MM.1S (cell line): ENCODE measurements at regions not wholly inside any gene's neighbourhood (a gene's known extent, or its start where the extent isn't known, plus 50 kb on each side); places are given as distances from the start of the nearest gene placed in this dataset.

Experiments used
- DNase-seq: peaks from one replicate; pipeline ENCODE4 v3.0.0-alpha.2; 2015
- H2AFZ ChIP-seq: fragments of 300-600 bp; sonication (generic); 2 replicates; pipeline ENCODE4 v1.6.0; 2016; ENCODE audit warnings: antibody characterized with exemption, low read length
- H3F3A ChIP-seq: fragments of 300-600 bp; sonication (generic); 2 replicates; pipeline ENCODE4 v1.6.1; 2016; ENCODE audit warnings: mild to moderate bottlenecking, antibody characterized with exemption, low read length, moderate library complexity, mixed read lengths; ENCODE audit not compliant: insufficient read depth
- H3K27ac ChIP-seq: fragments of 300-600 bp; sonication (generic); 2 replicates; pipeline ENCODE4 v1.5.1; 2016; ENCODE audit warnings: mild to moderate bottlenecking, low read length
- H3K27me3 ChIP-seq: fragments of 300-600 bp; sonication (generic); replicated peaks from 2 replicates; pipeline ENCODE4 v1.6.0; 2016; ENCODE audit warnings: low read length; ENCODE audit not compliant: insufficient read depth
- H3K36me3 ChIP-seq: fragments of 300-600 bp; sonication (generic); replicated peaks from 2 replicates; pipeline ENCODE4 v1.6.1; 2016; ENCODE audit warnings: mild to moderate bottlenecking, low read length, mixed read lengths; ENCODE audit not compliant: insufficient read depth
- H3K4me1 ChIP-seq: fragments of 300-600 bp; sonication (generic); 2 replicates; pipeline ENCODE4 v1.6.1; 2016; ENCODE audit warnings: low read length, mixed read lengths
- H3K4me2 ChIP-seq: fragments of 300-600 bp; sonication (generic); 2 replicates; pipeline ENCODE4 v1.6.0; 2016; ENCODE audit warnings: low read depth, low read length
- H3K4me3 ChIP-seq: fragments of 300-600 bp; sonication (generic); 2 replicates; pipeline ENCODE4 v1.5.1; 2016; ENCODE audit warnings: low read length, mixed read lengths
- H3K79me2 ChIP-seq: fragments of 300-600 bp; sonication (generic); 2 replicates; pipeline ENCODE4 v1.6.1; 2016; ENCODE audit warnings: mixed run types, low read length, mixed read lengths
- H3K9ac ChIP-seq: fragments of 300-600 bp; sonication (generic); 2 replicates; pipeline ENCODE4 v1.6.1; 2016; ENCODE audit warnings: low read length, mixed read lengths
- H3K9me2 ChIP-seq: fragments of 300-600 bp; sonication (generic); replicated peaks from 2 replicates; pipeline ENCODE4 v1.6.1; 2016; ENCODE audit warnings: mild to moderate bottlenecking, low read length, mixed read lengths; ENCODE audit not compliant: insufficient read depth
- H3K9me3 ChIP-seq: fragments of 300-600 bp; sonication (generic); replicated peaks from 2 replicates; pipeline ENCODE4 v1.6.1; 2016; ENCODE audit warnings: mild to moderate bottlenecking, low read length, mixed read lengths; ENCODE audit not compliant: insufficient read depth
- H4K20me1 ChIP-seq: fragments of 300-600 bp; sonication (generic); 2 replicates; pipeline ENCODE4 v1.6.1; 2016; ENCODE audit warnings: mild to moderate bottlenecking, low read length, moderate library complexity, mixed read lengths; ENCODE audit not compliant: insufficient read depth
- EZH2 ChIP-seq: fragments of 300-600 bp; sonication (generic); optimal IDR thresholded peaks from 2 replicates; pipeline ENCODE3; 2017; ENCODE audit warnings: low read depth, mild to moderate bottlenecking, antibody characterized with exemption, low read length, mixed read lengths
- EZH2phosphoT487 ChIP-seq: fragments of 300-600 bp; sonication (generic); IDR thresholded peaks from 2 replicates; pipeline ENCODE4 v1.6.1; 2018; ENCODE audit warnings: antibody characterized with exemption, low read length
- TF ChIP-seq, protein P1 (sequence below): fragments of 300-600 bp; sonication (generic); IDR thresholded peaks from 2 replicates; pipeline ENCODE4 v1.5.1; 2016; ENCODE audit warnings: antibody characterized with exemption, low read length, mixed read lengths

DNA sequence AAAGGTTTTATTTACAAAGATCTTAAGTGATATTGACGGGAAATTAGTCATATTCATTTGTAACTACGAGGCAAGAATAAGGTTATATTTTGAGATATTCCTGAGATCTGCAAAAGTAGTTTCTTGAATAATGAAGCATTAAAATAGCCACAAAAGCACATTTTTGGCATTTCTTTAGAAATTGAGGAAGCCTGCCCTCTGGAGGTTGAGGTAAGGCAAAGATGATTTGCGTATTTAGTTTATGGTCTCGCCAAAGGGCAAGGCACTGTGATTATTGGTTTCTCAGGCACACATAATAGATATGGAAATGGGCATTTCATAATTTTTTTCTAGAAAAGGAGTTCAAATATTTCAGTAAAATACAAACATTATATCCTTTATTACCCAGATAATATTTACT lies 143.7 kb upstream of the RPRM start:
- H4K20me1 ChIP-seq = no peaks in the 10 kb centered on the region
- H2AFZ ChIP-seq = no peak overlapping the region
- H3K36me3 ChIP-seq = no peaks in the 10 kb centered on the region
- H3K27ac ChIP-seq = no peak overlapping the region
- no peak for DNase-seq
- H3K4me2 ChIP-seq = no peak overlapping the region
- TF ChIP-seq EZH2phosphoT487 (no peak), EZH2 (no peak)
- TF ChIP-seq, protein P1, sequence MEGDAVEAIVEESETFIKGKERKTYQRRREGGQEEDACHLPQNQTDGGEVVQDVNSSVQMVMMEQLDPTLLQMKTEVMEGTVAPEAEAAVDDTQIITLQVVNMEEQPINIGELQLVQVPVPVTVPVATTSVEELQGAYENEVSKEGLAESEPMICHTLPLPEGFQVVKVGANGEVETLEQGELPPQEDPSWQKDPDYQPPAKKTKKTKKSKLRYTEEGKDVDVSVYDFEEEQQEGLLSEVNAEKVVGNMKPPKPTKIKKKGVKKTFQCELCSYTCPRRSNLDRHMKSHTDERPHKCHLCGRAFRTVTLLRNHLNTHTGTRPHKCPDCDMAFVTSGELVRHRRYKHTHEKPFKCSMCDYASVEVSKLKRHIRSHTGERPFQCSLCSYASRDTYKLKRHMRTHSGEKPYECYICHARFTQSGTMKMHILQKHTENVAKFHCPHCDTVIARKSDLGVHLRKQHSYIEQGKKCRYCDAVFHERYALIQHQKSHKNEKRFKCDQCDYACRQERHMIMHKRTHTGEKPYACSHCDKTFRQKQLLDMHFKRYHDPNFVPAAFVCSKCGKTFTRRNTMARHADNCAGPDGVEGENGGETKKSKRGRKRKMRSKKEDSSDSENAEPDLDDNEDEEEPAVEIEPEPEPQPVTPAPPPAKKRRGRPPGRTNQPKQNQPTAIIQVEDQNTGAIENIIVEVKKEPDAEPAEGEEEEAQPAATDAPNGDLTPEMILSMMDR = 0 out of 2 replicates have a peak, but pooled peaks have one; percentile 6
- H3K79me2 ChIP-seq = no peaks in the 10 kb centered on the region
- no peaks in the 10 kb centered on the region for H3K9me3 ChIP-seq
- H3F3A ChIP-seq = no peaks in the 10 kb centered on the region
- H3K9ac ChIP-seq = no peak overlapping the region
- no peak overlapping the region for H3K4me3 ChIP-seq
- H3K27me3 ChIP-seq = no peaks in the 10 kb centered on the region
- no peaks in the 10 kb centered on the region for H3K4me1 ChIP-seq
- no peaks in the 10 kb centered on the region for H3K9me2 ChIP-seq

DNA sequence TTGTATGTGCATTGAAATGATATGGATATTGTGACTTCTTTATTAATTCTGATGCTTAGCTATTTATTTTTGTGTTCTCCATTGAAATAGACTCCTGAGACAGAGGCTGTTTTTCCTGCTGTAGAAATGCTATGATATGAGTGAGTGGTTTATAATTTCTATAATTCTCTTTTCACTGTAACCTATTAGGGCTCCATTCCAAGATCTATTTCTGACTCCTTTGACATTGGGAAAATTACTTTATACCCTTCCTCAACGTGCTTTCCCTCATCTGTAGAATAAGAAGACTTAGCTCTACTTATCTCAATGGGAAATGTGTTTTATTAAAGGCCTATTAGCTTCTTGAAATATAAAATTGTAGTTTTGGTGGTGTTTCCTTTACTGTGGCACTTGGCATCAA lies 144.5 kb upstream of the RPRM start:
- Histone ChIP-seq H3K4me1 (no peaks in the 10 kb centered on the region), H3K4me3 (no peak overlapping the region), H3K9me2 (no peaks in the 10 kb centered on the region), H3K27ac (no peak overlapping the region), H3K79me2 (no peaks in the 10 kb centered on the region), H3K9ac (no peak overlapping the region), H4K20me1 (no peaks in the 10 kb centered on the region), H3K4me2 (no peak overlapping the region), H3K27me3 (no peaks in the 10 kb centered on the region), H3F3A (no peaks in the 10 kb centered on the region), H3K36me3 (no peaks in the 10 kb centered on the region), H2AFZ (no peak overlapping the region), H3K9me3 (no peaks in the 10 kb centered on the region)
- TF ChIP-seq EZH2phosphoT487 (no peak), EZH2 (no peak)
- TF ChIP-seq, protein P1 = no peak
- no peak for DNase-seq

DNA sequence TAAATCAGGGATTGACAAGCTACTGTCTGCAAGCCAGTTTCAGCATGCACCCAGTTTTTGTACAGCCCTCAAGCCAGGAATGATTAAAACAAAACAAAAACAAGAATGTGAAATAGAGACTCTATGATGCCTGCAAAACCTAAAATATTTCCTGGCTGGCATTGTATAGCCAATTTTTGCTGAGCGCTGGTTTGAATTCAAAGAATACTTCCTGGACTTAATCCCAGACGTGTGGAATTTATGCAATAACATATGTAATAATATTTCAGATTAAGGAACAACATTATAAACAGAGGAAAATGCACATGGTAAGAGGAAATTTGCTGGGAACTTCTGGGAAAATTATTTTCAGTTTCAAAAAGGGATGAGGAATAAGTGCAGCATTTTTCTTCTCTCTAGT lies 148.1 kb upstream of the RPRM start:
- H3K9me2 ChIP-seq = no peaks in the 10 kb centered on the region
- H3K36me3 ChIP-seq = no peaks in the 10 kb centered on the region
- no peaks in the 10 kb centered on the region for H3K27me3 ChIP-seq
- H3K79me2 ChIP-seq = no peaks in the 10 kb centered on the region
- no peak overlapping the region for H3K27ac ChIP-seq
- no peak overlapping the region for H3K4me3 ChIP-seq
- H3K4me1 ChIP-seq = no peaks in the 10 kb centered on the region
- H3K9ac ChIP-seq = no peak overlapping the region
- no peak overlapping the region for H3K4me2 ChIP-seq
- no peaks in the 10 kb centered on the region for H4K20me1 ChIP-seq
- TF ChIP-seq, protein P1 = no peak
- TF ChIP-seq EZH2phosphoT487 (no peak), EZH2 (no peak)
- H3F3A ChIP-seq = no peaks in the 10 kb centered on the region
- H2AFZ ChIP-seq = no peak overlapping the region
- DNase-seq = no peak
- H3K9me3 ChIP-seq = no peaks in the 10 kb centered on the region
